ENCODE measurements at regions not wholly inside any gene's neighbourhood (a gene's known extent, or its start where the extent isn't known, plus 50 kb on each side); places are given as distances from the start of the nearest gene placed in this dataset.

- FAIRE-seq = no peak
- H3K4me1 ChIP-seq (ENCODE audit: control insufficient read depth, extremely low read depth, insufficient read depth, low read length) = peaks cover 13% of the 10 kb centered on the region
- H3K27ac ChIP-seq (ENCODE audit: control insufficient read depth, insufficient read depth, low read length) = no peak overlapping the region
- no peaks in the 10 kb centered on the region for H3K79me2 ChIP-seq (ENCODE audit: control insufficient read depth, insufficient read depth, low read length)
- H2AFZ ChIP-seq (ENCODE audit: control insufficient read depth, low read length) = no peak overlapping the region
- no peaks in the 10 kb centered on the region for H3K36me3 ChIP-seq (ENCODE audit: control insufficient read depth in 2 of 2, extremely low read depth in 1 of 2, insufficient read depth in 2 of 2, low read length in 2 of 2)
- no peaks in the 10 kb centered on the region for H3K9me1 ChIP-seq (ENCODE audit: control insufficient read depth, extremely low read depth, insufficient read depth, low read length)
- no peak for TF ChIP-seq CTCF (optimal IDR thresholded peaks at IDR 0.05 in 1 of 3, IDR thresholded peaks at IDR 0.05 in 1 of 3, conservative IDR thresholded peaks at IDR 0.05 in 1 of 3; ENCODE audit: extremely low read depth in 1 of 3, insufficient read depth in 2 of 3, low read length in 3 of 3)
- TF ChIP-seq EZH2 (IDR thresholded peaks at IDR 0.05; ENCODE audit: low read length) = no peak
- no peaks in the 10 kb centered on the region for H3K9me3 ChIP-seq (ENCODE audit: control insufficient read depth, low read depth, low read length)
- H3K27me3 ChIP-seq (ENCODE audit: control insufficient read depth, extremely low read depth, insufficient read depth, low read length) = no peaks in the 10 kb centered on the region
- H4K20me1 ChIP-seq (ENCODE audit: control insufficient read depth, extremely low read depth, insufficient read depth, low read length) = no peaks in the 10 kb centered on the region
- no peak overlapping the region for H3K9ac ChIP-seq (ENCODE audit: control insufficient read depth, extremely low read depth, insufficient read depth, low read length)
- no peak overlapping the region for H3K4me3 ChIP-seq (ENCODE audit: control insufficient read depth in 2 of 3, extremely low read depth in 1 of 3, insufficient read depth in 2 of 3, low read depth in 1 of 3, low read length in 3 of 3)
- DNase-seq (ENCODE audit: low read depth, low spot score) = no peak
- H3K4me2 ChIP-seq (ENCODE audit: control insufficient read depth, extremely low read depth, insufficient read depth, low read depth, low read length) = no peak overlapping the region
- dilution Hi-C loops (cut with MboI; ENCODE audit: extremely low pct_ligation_motif_present, low sequenced_read_pairs) = no loop called here
Measured at GRCh38 chr5:54656261-54656728, 138.7 kb downstream of the SNX18 start.

DNA sequence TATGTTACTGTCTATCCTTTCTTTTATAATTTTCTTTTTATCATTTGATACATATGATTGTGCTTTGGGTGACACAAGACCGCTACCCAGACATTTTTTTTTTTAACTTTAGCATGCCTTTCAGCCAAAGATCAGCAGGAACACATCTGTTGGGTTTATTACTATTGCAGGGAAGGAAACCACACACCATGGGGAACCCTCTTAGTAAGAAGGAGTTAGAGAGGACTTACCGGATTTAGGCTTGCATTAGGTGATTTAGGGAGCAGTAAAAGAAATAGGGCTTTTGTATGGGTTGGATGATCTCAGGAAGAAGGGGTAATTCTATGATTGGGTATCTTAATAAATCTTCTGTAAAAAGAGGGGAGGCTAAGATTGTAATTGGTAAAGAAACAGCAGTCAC is 138.2 kb downstream of the SNX18 start:
- FAIRE-seq = no peak
- no peak overlapping the region for H3K4me3 ChIP-seq (ENCODE audit: control insufficient read depth in 2 of 3, extremely low read depth in 1 of 3, insufficient read depth in 2 of 3, low read depth in 1 of 3, low read length in 3 of 3)
- no peak for DNase-seq (ENCODE audit: low read depth, low spot score)
- no peaks in the 10 kb centered on the region for H3K9me1 ChIP-seq (ENCODE audit: control insufficient read depth, extremely low read depth, insufficient read depth, low read length)
- H3K9me3 ChIP-seq (ENCODE audit: control insufficient read depth, low read depth, low read length) = no peaks in the 10 kb centered on the region
- no peak overlapping the region for H3K9ac ChIP-seq (ENCODE audit: control insufficient read depth, extremely low read depth, insufficient read depth, low read length)
- TF ChIP-seq EZH2 (IDR thresholded peaks at IDR 0.05; ENCODE audit: low read length) = no peak
- no peak for TF ChIP-seq CTCF (optimal IDR thresholded peaks at IDR 0.05 in 1 of 3, IDR thresholded peaks at IDR 0.05 in 1 of 3, conservative IDR thresholded peaks at IDR 0.05 in 1 of 3; ENCODE audit: extremely low read depth in 1 of 3, insufficient read depth in 2 of 3, low read length in 3 of 3)
- no peaks in the 10 kb centered on the region for H3K79me2 ChIP-seq (ENCODE audit: control insufficient read depth, insufficient read depth, low read length)
- no peak overlapping the region for H2AFZ ChIP-seq (ENCODE audit: control insufficient read depth, low read length)
- dilution Hi-C loops (cut with MboI; ENCODE audit: extremely low pct_ligation_motif_present, low sequenced_read_pairs) = no loop called here
- no peaks in the 10 kb centered on the region for H3K27me3 ChIP-seq (ENCODE audit: control insufficient read depth, extremely low read depth, insufficient read depth, low read length)
- no peaks in the 10 kb centered on the region for H4K20me1 ChIP-seq (ENCODE audit: control insufficient read depth, extremely low read depth, insufficient read depth, low read length)
- H3K36me3 ChIP-seq (ENCODE audit: control insufficient read depth in 2 of 2, extremely low read depth in 1 of 2, insufficient read depth in 2 of 2, low read length in 2 of 2) = no peaks in the 10 kb centered on the region
- no peak overlapping the region for H3K27ac ChIP-seq (ENCODE audit: control insufficient read depth, insufficient read depth, low read length)
- H3K4me2 ChIP-seq (ENCODE audit: control insufficient read depth, extremely low read depth, insufficient read depth, low read depth, low read length) = no peak overlapping the region
- peaks cover 15% of the 10 kb centered on the region for H3K4me1 ChIP-seq (ENCODE audit: control insufficient read depth, extremely low read depth, insufficient read depth, low read length)

Data from keratinocyte (primary cell).